ENCODE measurements at regions not wholly inside any gene's neighbourhood (a gene's known extent, or its start where the extent isn't known, plus 50 kb on each side); places are given as distances from the start of the nearest gene placed in this dataset.
"Not testable (repeated sequence)": the region's sequence is repeated elsewhere in the genome, so short reads cannot be mapped to it uniquely, and the experiment has no call there.

DNA sequence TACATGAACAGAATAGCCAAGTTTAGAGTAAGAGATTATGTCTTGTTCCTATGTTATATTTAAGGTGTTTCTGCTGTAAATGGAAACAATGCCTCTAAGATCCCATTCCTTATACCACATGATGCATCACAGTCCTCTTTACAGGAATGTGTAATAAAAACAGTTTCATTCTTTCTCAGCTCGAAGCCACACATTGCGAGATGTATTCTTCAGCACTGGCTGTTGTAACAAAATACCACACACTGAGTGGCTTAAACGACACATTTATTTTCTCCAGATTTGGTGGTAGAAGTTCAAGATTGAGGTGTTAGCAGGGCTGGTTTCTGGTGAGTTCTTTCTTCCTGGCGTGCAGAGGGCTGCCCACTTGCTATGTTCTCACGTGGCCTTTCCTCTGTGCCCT, 246.2 kb downstream of the SOCS6 start:
- TF ChIP-seq, protein P1, sequence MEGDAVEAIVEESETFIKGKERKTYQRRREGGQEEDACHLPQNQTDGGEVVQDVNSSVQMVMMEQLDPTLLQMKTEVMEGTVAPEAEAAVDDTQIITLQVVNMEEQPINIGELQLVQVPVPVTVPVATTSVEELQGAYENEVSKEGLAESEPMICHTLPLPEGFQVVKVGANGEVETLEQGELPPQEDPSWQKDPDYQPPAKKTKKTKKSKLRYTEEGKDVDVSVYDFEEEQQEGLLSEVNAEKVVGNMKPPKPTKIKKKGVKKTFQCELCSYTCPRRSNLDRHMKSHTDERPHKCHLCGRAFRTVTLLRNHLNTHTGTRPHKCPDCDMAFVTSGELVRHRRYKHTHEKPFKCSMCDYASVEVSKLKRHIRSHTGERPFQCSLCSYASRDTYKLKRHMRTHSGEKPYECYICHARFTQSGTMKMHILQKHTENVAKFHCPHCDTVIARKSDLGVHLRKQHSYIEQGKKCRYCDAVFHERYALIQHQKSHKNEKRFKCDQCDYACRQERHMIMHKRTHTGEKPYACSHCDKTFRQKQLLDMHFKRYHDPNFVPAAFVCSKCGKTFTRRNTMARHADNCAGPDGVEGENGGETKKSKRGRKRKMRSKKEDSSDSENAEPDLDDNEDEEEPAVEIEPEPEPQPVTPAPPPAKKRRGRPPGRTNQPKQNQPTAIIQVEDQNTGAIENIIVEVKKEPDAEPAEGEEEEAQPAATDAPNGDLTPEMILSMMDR (IDR thresholded peaks at IDR 0.05; ENCODE audit: unreplicated experiment) = no peak
- no peak for DNase-seq (ENCODE audit: low spot score in 2 of 2, unreplicated experiment in 2 of 2)
- H3K4me3 Mint-ChIP-seq = no peak overlapping the region
- no peaks in the 10 kb centered on the region for H3K36me3 Mint-ChIP-seq
- no peaks in the 10 kb centered on the region for H3K9me3 Mint-ChIP-seq
- no peaks in the 10 kb centered on the region for H3K27me3 Mint-ChIP-seq (ENCODE audit: low read depth)
- H3K27ac Mint-ChIP-seq = no peak overlapping the region
- H3K4me1 Mint-ChIP-seq = no peaks in the 10 kb centered on the region

GRCh38 chr18:70525322-70525721, 236.5 kb downstream of the SOCS6 start:
- DNase-seq (ENCODE audit: low spot score in 2 of 2, unreplicated experiment in 2 of 2); H3K4me3 Mint-ChIP-seq; H3K36me3 Mint-ChIP-seq; H3K27ac Mint-ChIP-seq; H3K9me3 Mint-ChIP-seq; H3K27me3 Mint-ChIP-seq (ENCODE audit: low read depth); H3K4me1 Mint-ChIP-seq: not testable (repeated sequence)

- Mint-ChIP-seq H3K27ac (no peak overlapping the region), H3K4me3 (no peak overlapping the region), H3K9me3 (no peaks in the 10 kb centered on the region), H3K36me3 (no peaks in the 10 kb centered on the region), H3K27me3 (ENCODE audit: low read depth) (no peaks in the 10 kb centered on the region), H3K4me1 (no peaks in the 10 kb centered on the region)
- DNase-seq (ENCODE audit: low spot score in 2 of 2, unreplicated experiment in 2 of 2) = no peak
- TF ChIP-seq, protein P1 (IDR thresholded peaks at IDR 0.05; ENCODE audit: unreplicated experiment) = no peak
These were observed 234.9 kb downstream of the SOCS6 start for GRCh38 chr18:70523792-70524182.

GRCh38 chr18:70523035-70523791, 234.4 kb downstream of the SOCS6 start:
- no peaks in the 10 kb centered on the region for H3K36me3 Mint-ChIP-seq
- H3K4me1 Mint-ChIP-seq = no peaks in the 10 kb centered on the region
- TF ChIP-seq, protein P1 (IDR thresholded peaks at IDR 0.05; ENCODE audit: unreplicated experiment) = no peak
- no peaks in the 10 kb centered on the region for H3K27me3 Mint-ChIP-seq (ENCODE audit: low read depth)
- no peaks in the 10 kb centered on the region for H3K9me3 Mint-ChIP-seq
- H3K4me3 Mint-ChIP-seq = no peak overlapping the region
- no peak overlapping the region for H3K27ac Mint-ChIP-seq
- no peak for DNase-seq (ENCODE audit: low spot score in 2 of 2, unreplicated experiment in 2 of 2)

GRCh38 chr18:70522183-70522680, 233.4 kb downstream of the SOCS6 start:
- H3K4me3 Mint-ChIP-seq = no peak overlapping the region
- no peaks in the 10 kb centered on the region for H3K9me3 Mint-ChIP-seq
- H3K36me3 Mint-ChIP-seq = no peaks in the 10 kb centered on the region
- H3K4me1 Mint-ChIP-seq = no peaks in the 10 kb centered on the region
- no peak for DNase-seq (ENCODE audit: low spot score in 2 of 2, unreplicated experiment in 2 of 2)
- no peaks in the 10 kb centered on the region for H3K27me3 Mint-ChIP-seq (ENCODE audit: low read depth)
- no peak overlapping the region for H3K27ac Mint-ChIP-seq
- TF ChIP-seq, protein P1 (IDR thresholded peaks at IDR 0.05; ENCODE audit: unreplicated experiment) = no peak

- no peak for DNase-seq (ENCODE audit: low spot score in 2 of 2, unreplicated experiment in 2 of 2)
- TF ChIP-seq, protein P1 (IDR thresholded peaks at IDR 0.05; ENCODE audit: unreplicated experiment) = no peak
- no peaks in the 10 kb centered on the region for H3K36me3 Mint-ChIP-seq
- no peaks in the 10 kb centered on the region for H3K4me1 Mint-ChIP-seq
- no peaks in the 10 kb centered on the region for H3K27me3 Mint-ChIP-seq (ENCODE audit: low read depth)
- no peaks in the 10 kb centered on the region for H3K9me3 Mint-ChIP-seq
- H3K4me3 Mint-ChIP-seq = no peak overlapping the region
- H3K27ac Mint-ChIP-seq = no peak overlapping the region
These were observed 232.0 kb downstream of the SOCS6 start for GRCh38 chr18:70520867-70521266.
